Activated CD4-positive, alpha-beta memory T cell treated with anti-CD3 and anti-CD28 coated beads, Interleukin-2, amount 10 ng/mL, durations not matched to agents 7 days and 5 days (primary cell): ENCODE measurements at regions not wholly inside any gene's neighbourhood (a gene's known extent, or its start where the extent isn't known, plus 50 kb on each side); places are given as distances from the start of the nearest gene placed in this dataset.
"Not testable (repeated sequence)": the region's sequence is repeated elsewhere in the genome, so short reads cannot be mapped to it uniquely, and the experiment has no call there.

ENCODE experiments used
- CTCF ChIA-PET: fragments of 350-600 bp; sonication (Branson Sonifier 250); formaldehyde crosslinking; loops from one replicate; lab custom pipeline; 2021; ENCODE audit warnings: antibody characterized with exemption, inconsistent platforms; lab: Charles Lee
- POLR2A ChIA-PET: fragments of 350-600 bp; sonication (Branson Sonifier 250); formaldehyde crosslinking; loops from one replicate; lab custom pipeline; 2021; ENCODE audit warnings: antibody characterized with exemption; lab: Charles Lee
- DNase-seq: peaks from one replicate; pipeline ENCODE4 v3.0.0-alpha.2; 2020
- H3K27ac Mint-ChIP-seq: one replicate; pipeline ENCODE4 v1.8.0; 2021; ENCODE audit warnings: mild to moderate bottlenecking, mixed read lengths
- H3K27me3 Mint-ChIP-seq: one replicate; pipeline ENCODE4 v1.8.0; 2021; ENCODE audit warnings: mixed read lengths
- H3K36me3 Mint-ChIP-seq: one replicate; pipeline ENCODE4 v1.8.0; 2021; ENCODE audit warnings: low read depth, mixed read lengths
- H3K4me1 Mint-ChIP-seq: one replicate; pipeline ENCODE4 v1.8.0; 2021; ENCODE audit warnings: mixed read lengths
- H3K4me3 Mint-ChIP-seq: one replicate; pipeline ENCODE4 v1.8.0; 2021; ENCODE audit warnings: mild to moderate bottlenecking, mixed read lengths
- H3K9me3 Mint-ChIP-seq: one replicate; pipeline ENCODE4 v1.8.0; 2021; ENCODE audit warnings: mixed read lengths

- H3K4me3 Mint-ChIP-seq, CTCF ChIA-PET, DNase-seq, H3K27me3 Mint-ChIP-seq, POLR2A ChIA-PET, H3K4me1 Mint-ChIP-seq, H3K36me3 Mint-ChIP-seq, H3K27ac Mint-ChIP-seq, H3K9me3 Mint-ChIP-seq: not testable (repeated sequence)
Observed at GRCh38 chr13:59292240-59292639, 871.5 kb downstream of the DIAPH3 start.

DNA sequence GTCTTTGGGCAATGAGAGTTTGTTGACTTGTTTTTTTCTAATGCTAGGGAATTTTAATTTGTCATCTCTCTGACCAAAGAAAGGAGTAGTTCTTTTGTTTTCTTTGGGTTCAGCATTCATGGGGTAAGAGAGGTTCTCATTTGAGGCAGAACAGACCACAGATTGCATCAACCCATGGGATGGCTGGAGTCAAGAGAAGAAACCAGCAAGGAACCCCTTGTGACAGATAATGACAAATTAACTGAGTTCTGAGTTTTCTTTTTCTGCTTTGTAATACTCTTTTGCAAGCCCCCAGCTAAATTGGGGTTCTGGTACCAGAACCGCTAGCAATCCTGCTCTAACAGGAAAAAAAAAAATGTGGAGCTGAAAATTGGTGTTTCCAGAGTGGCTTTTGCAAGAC lies 864.1 kb downstream of the DIAPH3 start:
- Mint-ChIP-seq H3K9me3 (no peaks in the 10 kb centered on the region), H3K27me3 (no peaks in the 10 kb centered on the region), H3K27ac (no peak overlapping the region), H3K36me3 (no peaks in the 10 kb centered on the region), H3K4me1 (no peaks in the 10 kb centered on the region), H3K4me3 (no peak overlapping the region)
- ChIA-PET POLR2A (no interaction called here), CTCF (interaction anchor here (1.2 kb wide), 1 partner anchor 19 kb away, joined by 4 read pairs; no protein-coding TSS in a partner anchor)
- DNase-seq, result no peak

DNA sequence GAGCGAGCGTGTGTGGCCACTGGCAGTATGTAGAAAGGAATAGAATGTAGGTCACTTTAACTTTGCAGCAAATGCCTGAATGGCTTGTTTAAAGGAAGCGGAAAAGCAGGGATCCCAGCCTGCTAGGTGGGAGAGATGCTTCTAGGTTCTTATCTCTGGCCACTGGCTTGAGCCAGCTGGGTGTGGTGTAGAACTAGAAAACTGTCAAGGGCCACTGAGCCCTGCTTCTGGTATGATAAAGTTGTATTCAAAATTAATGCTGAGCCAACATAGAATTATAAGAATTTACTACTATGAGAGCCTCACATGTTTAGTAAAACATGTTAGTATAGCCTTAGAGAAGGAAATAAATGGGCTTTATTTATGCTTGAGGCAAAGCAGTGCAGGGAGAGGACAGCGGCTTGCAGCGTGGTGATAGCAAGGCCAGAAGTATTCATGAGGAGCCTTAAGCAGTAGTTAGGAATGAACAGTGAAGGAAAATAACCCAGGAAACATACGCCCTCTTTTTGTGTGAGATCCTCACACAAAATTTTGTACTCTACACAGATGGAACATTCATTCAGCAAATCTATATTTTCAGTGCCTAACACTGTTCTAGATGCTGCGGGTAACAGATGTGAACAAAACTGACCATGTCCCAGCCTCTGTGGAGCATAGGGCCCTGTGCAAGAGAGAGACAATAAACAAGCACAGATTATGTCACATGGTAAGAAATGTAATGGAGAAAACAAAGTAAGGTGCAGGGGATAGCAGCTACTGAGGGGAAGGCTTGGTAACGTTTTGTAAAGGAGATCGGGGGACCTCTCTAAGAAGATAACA lies 863.2 kb downstream of the DIAPH3 start:
- Mint-ChIP-seq H3K36me3 (no peaks in the 10 kb centered on the region), H3K4me1 (no peaks in the 10 kb centered on the region), H3K9me3 (no peaks in the 10 kb centered on the region), H3K27ac (no peak overlapping the region), H3K4me3 (no peak overlapping the region), H3K27me3 (no peaks in the 10 kb centered on the region)
- DNase-seq, result no peak
- ChIA-PET POLR2A (no interaction called here), CTCF (no interaction called here)

GRCh38 chr13:59301174-59301567 lies 862.6 kb downstream of the DIAPH3 start:
- Mint-ChIP-seq H3K4me1 (no peaks in the 10 kb centered on the region), H3K9me3 (no peaks in the 10 kb centered on the region), H3K27ac (no peak overlapping the region), H3K27me3 (no peaks in the 10 kb centered on the region), H3K36me3 (no peaks in the 10 kb centered on the region), H3K4me3 (no peak overlapping the region)
- CTCF ChIA-PET, result no interaction called here
- DNase-seq, result no peak
- POLR2A ChIA-PET, result no interaction called here

DNA sequence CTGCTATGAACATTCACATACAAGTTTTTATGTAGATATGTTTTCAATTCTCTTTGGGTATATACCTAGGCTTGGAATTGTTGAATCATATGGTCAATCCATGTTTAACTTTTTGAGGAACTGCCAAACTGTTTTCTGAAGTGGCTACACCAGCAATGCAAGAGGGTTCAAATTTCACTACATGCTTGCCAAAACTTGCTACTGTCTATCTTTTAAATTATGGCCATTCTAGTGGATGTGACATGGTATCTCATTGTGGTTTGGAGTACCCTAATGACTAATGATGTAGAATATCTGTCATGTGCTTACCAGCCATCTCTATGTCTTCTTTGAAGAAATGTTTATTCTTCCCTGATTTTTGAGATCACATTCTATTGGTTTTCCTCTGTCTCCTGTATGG lies 860.3 kb downstream of the DIAPH3 start:
- no peak for DNase-seq
- no peaks in the 10 kb centered on the region for H3K36me3 Mint-ChIP-seq
- ChIA-PET CTCF (no interaction called here), POLR2A (no interaction called here)
- no peak overlapping the region for H3K27ac Mint-ChIP-seq
- no peak overlapping the region for H3K4me3 Mint-ChIP-seq
- peaks cover under 1% of the 10 kb centered on the region for H3K9me3 Mint-ChIP-seq
- no peaks in the 10 kb centered on the region for H3K27me3 Mint-ChIP-seq
- no peaks in the 10 kb centered on the region for H3K4me1 Mint-ChIP-seq

DNA sequence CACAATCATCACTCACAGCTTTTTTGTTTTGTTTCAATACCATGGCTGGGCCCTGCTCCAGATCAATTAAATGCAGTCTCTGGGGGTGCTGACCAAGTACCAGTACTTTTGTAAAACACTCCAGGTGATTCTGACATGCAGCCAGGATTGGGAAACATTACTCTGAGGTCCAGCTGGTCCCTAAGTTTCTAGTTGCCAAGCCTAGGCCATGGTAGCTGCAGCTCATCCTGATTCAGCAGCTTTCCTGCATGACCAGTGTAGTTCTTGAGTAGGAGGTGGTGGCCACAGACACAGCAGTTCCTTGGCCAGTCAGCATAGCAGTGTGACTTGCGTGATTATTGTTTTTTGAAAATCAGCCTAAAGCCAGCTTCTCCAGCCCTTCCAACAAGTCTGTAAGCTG lies 859.1 kb downstream of the DIAPH3 start:
- Mint-ChIP-seq H3K36me3 (no peaks in the 10 kb centered on the region), H3K4me1 (no peaks in the 10 kb centered on the region), H3K27me3 (no peaks in the 10 kb centered on the region), H3K27ac (no peak overlapping the region), H3K4me3 (no peak overlapping the region), H3K9me3 (peaks cover 2% of the 10 kb centered on the region)
- DNase-seq, result no peak
- ChIA-PET CTCF (no interaction called here), POLR2A (no interaction called here)

GRCh38 chr13:59305896-59306295 lies 857.8 kb downstream of the DIAPH3 start:
- Mint-ChIP-seq H3K4me3 (no peak overlapping the region), H3K36me3 (no peaks in the 10 kb centered on the region), H3K9me3 (peaks cover 2% of the 10 kb centered on the region), H3K27me3 (no peaks in the 10 kb centered on the region), H3K27ac (no peak overlapping the region), H3K4me1 (no peaks in the 10 kb centered on the region)
- ChIA-PET POLR2A (no interaction called here), CTCF (no interaction called here)
- no peak for DNase-seq

DNA sequence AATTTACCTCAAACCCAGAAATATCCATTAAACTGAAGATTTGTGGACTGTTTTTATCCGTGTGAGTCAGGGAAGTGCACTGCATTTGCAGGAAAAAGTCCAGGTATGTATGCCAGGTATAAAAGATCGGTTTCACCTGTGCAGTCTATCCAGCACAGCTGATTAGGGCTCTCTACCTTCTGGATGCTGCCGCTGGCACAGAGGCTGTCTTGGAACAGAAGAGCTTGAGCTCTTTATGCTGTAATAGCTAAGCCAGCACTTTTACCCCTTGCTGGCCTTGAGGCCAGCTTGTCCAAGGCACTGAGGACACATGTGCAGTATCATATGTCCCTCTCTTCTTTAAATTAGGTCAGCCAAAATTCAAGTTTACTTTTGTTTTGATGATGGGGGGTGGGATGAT lies 851.0 kb downstream of the DIAPH3 start:
- Mint-ChIP-seq H3K4me3 (no peak overlapping the region), H3K9me3 (peaks cover 2% of the 10 kb centered on the region), H3K27ac (no peak overlapping the region), H3K4me1 (no peaks in the 10 kb centered on the region), H3K36me3 (no peaks in the 10 kb centered on the region), H3K27me3 (no peaks in the 10 kb centered on the region)
- no peak for DNase-seq
- ChIA-PET POLR2A (no interaction called here), CTCF (no interaction called here)

DNA sequence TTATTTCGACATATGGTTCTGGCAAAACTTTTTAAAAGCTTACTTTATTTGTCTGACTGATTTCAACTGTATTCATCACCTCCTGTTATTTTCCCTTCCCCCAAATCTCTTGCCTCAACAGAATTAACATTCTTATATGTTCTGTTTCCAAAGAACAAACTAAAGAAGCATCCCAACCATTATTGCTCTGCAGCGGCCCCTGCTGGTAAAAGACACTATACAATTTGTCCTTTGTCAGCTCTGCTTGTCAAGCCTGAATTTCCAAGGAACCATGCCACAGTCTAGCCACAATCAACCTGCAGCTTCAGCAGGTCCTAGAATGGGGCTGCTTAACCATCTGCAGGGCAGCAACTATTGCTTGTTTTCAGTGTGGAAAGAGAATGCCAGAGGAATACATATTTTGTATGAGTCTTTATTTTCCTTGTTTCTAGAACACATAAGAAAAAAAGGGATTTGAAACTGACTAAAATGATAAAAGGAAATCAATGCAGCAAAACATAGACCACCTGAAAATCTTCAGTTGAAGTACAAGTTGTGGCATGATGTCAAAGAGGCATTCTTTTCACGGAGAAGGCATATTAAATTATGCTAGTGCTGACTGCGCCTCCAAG lies 845.3 kb downstream of the DIAPH3 start:
- H3K27me3 Mint-ChIP-seq, result peaks cover 2% of the 10 kb centered on the region
- no peaks in the 10 kb centered on the region for H3K4me1 Mint-ChIP-seq
- DNase-seq, result peak; percentile 60
- no peaks in the 10 kb centered on the region for H3K36me3 Mint-ChIP-seq
- no peaks in the 10 kb centered on the region for H3K9me3 Mint-ChIP-seq
- ChIA-PET CTCF (interaction anchor here (1.0 to 2.2 kb wide), 4 partner anchors 9 to 1691 kb away, joined by 3 to 7 read pairs (median 4); no protein-coding TSS in a partner anchor), POLR2A (no interaction called here)
- no peak overlapping the region for H3K4me3 Mint-ChIP-seq
- H3K27ac Mint-ChIP-seq, result no peak overlapping the region

DNA sequence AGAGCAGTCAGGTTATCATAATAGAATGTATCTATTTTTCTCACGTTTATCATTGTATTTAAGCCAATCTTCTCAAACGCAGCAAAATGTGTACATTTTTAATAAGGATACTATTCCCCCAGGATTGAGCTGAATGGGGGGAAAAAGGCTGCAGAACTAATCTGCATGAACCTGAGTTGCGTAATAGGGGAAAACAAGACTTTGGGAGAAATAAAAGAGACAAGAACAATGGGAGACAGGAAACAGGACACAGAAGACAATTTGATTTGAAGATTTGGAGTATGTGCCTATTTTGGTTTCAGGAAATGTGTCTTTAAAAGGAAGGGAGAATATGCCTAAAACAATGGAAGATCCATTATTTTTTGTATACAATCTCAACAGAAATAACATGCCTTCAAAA lies 844.5 kb downstream of the DIAPH3 start:
- no peak for DNase-seq
- H3K27me3 Mint-ChIP-seq, result peaks cover 2% of the 10 kb centered on the region
- no peaks in the 10 kb centered on the region for H3K36me3 Mint-ChIP-seq
- no peak overlapping the region for H3K27ac Mint-ChIP-seq
- ChIA-PET CTCF (interaction anchor here (1.0 to 2.2 kb wide), 2 partner anchors 10 to 1692 kb away, joined by 5 to 7 read pairs; no protein-coding TSS in a partner anchor), POLR2A (no interaction called here)
- no peak overlapping the region for H3K4me3 Mint-ChIP-seq
- no peaks in the 10 kb centered on the region for H3K9me3 Mint-ChIP-seq
- H3K4me1 Mint-ChIP-seq, result no peaks in the 10 kb centered on the region

DNA sequence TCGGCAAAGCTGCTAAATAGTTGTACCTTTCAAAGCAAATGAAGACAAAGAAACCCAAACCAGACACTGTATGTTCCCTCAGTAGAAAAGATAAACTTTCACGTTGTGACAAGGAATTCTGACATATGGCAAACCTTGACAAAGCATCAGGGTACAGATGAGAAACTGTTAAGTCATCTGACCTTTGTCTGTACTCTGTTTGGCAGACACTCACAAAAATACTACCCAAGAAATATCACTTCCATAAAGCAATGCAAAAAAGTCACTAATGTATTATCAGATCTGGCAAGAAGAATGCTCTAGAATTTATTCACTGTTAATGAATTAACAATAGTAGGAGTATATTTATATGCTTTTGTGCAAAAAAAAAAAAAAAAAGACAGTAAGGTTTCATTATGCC lies 843.7 kb downstream of the DIAPH3 start:
- H3K4me3 Mint-ChIP-seq, result no peak overlapping the region
- H3K4me1 Mint-ChIP-seq, result no peaks in the 10 kb centered on the region
- no peaks in the 10 kb centered on the region for H3K36me3 Mint-ChIP-seq
- CTCF ChIA-PET, result interaction anchor here (0.7 kb wide), 1 partner anchor 1078 kb away, joined by 4 read pairs; no protein-coding TSS in a partner anchor
- peaks cover 2% of the 10 kb centered on the region for H3K27me3 Mint-ChIP-seq
- DNase-seq, result no peak
- H3K9me3 Mint-ChIP-seq, result no peaks in the 10 kb centered on the region
- no peak overlapping the region for H3K27ac Mint-ChIP-seq
- POLR2A ChIA-PET, result no interaction called here

DNA sequence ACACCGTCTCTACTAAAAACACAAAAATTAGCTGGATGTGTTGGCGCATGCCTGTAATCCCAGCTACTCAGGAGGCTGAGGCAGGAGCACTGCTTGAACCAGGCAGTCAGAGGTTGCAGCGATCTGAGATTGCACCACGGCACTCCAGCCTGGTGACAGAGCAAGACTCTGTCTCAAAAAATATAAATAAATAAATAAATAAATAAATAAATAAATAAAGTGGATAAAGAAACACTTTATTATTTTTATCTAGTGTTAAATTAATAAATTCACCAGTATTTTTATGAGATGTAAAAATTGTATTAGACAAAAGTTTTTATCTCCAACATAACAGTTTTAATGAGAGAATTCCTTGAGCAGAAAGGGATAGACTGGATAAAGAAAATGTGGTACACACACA lies 839.3 kb downstream of the DIAPH3 start:
- H3K36me3 Mint-ChIP-seq, H3K4me1 Mint-ChIP-seq, DNase-seq, H3K27ac Mint-ChIP-seq, CTCF ChIA-PET, H3K27me3 Mint-ChIP-seq, POLR2A ChIA-PET, H3K4me3 Mint-ChIP-seq, H3K9me3 Mint-ChIP-seq: not testable (repeated sequence)

- H3K36me3 Mint-ChIP-seq, result no peaks in the 10 kb centered on the region
- peaks cover 2% of the 10 kb centered on the region for H3K27me3 Mint-ChIP-seq
- POLR2A ChIA-PET, result no interaction called here
- CTCF ChIA-PET, result interaction anchor here (1.3 kb wide), 1 partner anchor 10 kb away, joined by 3 read pairs; no protein-coding TSS in a partner anchor
- H3K4me3 Mint-ChIP-seq, result no peak overlapping the region
- no peaks in the 10 kb centered on the region for H3K4me1 Mint-ChIP-seq
- no peak overlapping the region for H3K27ac Mint-ChIP-seq
- H3K9me3 Mint-ChIP-seq, result no peaks in the 10 kb centered on the region
- no peak for DNase-seq
Observed at GRCh38 chr13:59326717-59327116, 837.0 kb downstream of the DIAPH3 start.
